GM21515 (cell line): ENCODE measurements at regions not wholly inside any gene's neighbourhood (a gene's known extent, or its start where the extent isn't known, plus 50 kb on each side); places are given as distances from the start of the nearest gene placed in this dataset.
A peak's percentile ranks its signal among the peaks of the same experiment; 100 is the strongest.

Source experiments
- ATAC-seq: cut with Tn5 transposase; IDR thresholded peaks from one replicate; pipeline ENCODE4 v1.9.1; 2021; ENCODE audit not compliant: unreplicated experiment

- no peak for ATAC-seq
Measured at GRCh38 chr7:131159961-131160361, 167.7 kb upstream of the MKLN1 start.

- no peak for ATAC-seq
Measured at GRCh38 chr7:131161103-131161502, 166.6 kb upstream of the MKLN1 start.

- no peak for ATAC-seq
Measured at GRCh38 chr7:131164025-131164925, 163.4 kb upstream of the MKLN1 start.

- no peak for ATAC-seq
Measured at GRCh38 chr7:131166066-131166465, 161.6 kb upstream of the MKLN1 start.

- ATAC-seq, result no peak
Measured at GRCh38 chr7:131170440-131171271, 157.0 kb upstream of the MKLN1 start.

DNA sequence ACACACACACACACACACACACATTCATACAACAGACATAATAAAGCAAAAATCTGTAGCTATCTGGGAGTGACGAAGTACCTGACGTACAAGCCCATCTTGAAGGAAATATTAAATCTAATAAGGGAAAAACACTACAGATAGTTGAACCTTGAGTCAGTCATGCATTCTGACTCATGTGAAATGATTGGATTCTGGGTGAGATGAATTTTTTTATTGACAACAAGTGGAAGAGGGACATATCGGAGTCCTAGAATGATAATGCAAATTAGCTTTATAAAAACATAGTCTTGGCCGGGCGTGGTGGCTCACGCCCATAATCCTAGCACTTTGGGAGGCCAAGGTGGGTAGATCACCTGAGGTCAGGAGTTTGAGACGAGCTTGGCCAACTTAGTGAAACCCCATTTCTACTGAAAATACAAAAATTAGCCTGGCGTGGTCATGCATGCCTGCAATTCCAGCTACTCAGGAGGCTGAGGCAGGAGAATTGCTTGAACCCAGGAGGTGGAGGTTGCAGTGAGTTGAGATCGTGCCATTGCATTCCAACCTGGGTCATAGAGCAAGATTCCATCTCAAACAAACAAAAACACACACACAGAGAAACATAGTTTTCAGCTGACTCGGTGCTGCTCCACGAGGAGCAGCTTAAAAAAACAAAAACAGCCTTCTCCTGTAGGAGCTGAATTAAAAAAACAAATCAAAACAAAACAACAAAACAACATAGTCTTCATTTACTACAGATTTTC lies 154.4 kb upstream of the MKLN1 start:
- ATAC-seq, result no peak

- no peak for ATAC-seq
Measured at GRCh38 chr7:131174391-131174790, 153.3 kb upstream of the MKLN1 start.

DNA sequence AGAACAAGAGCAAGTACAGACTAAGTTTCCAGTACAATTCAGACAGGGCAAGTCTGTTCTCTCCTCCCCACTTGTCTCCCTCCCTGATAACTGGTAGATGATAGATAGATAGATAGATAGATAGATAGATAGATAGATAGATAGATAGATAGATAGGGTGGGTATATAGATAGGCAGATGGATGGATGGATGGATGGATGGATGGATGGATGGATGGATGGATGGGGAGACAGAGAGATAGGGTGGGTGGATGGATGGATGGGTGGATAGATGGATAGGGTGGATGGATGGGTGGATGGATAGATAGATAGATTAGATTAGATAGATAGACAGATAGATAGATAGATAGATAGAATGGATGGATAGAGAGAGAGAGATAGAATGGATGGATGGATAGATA lies 152.8 kb upstream of the MKLN1 start:
- ATAC-seq, result no peak

- ATAC-seq, result no peak
Measured at GRCh38 chr7:131182446-131183058, 145.1 kb upstream of the MKLN1 start.

- no peak for ATAC-seq
Measured at GRCh38 chr7:131183072-131183471, 144.6 kb upstream of the MKLN1 start.

- no peak for ATAC-seq
Measured at GRCh38 chr7:131183611-131184119, 144.0 kb upstream of the MKLN1 start.

GRCh38 chr7:131186816-131187215 lies 140.9 kb upstream of the MKLN1 start:
- ATAC-seq, result no peak

DNA sequence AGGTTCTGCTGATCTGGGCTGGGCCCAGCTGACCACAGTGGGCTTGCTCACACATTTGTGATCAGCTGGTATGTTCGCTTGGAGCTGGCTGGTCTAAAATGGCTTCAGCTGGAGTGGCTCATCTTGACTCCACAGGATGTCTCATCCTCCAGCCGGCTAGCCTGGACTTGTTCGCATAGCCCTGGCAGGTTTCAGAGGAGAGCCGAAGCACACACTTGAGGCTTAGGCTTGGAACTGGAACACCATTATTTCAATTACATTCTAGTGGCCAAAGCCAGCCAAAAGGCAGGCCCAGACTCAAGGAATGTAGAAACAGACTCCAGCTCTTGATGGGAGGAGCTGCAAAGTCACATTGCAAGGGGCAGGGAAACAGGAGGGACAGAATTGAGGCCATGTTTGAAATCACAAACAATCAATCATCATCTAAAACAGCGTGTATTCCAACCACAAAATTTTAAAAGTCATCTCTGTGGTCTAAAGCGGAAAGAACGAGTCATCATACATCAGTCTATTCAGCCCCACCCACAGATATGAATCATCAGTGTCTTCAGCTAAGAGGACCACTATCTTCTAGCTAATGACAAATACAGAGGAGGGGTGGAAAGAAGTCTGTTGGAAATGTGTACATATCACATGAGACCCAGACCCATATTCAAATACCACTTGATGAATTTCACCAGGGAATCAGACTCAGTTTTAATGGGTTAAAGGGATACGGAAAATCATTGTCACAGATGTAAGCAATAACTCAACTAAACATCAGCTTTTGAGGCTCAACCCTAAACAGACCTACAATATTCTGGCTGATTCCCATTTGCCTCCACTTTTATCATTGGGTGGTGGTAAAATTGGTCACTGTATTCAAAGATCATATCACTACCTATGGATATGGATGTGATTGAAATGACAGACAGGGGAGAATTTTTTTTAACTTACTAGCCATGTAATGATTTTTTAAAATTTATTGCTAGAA lies 139.0 kb upstream of the MKLN1 start:
- ATAC-seq, result peak; percentile 81

- no peak for ATAC-seq
Measured at GRCh38 chr7:131189488-131189887, 138.2 kb upstream of the MKLN1 start.

DNA sequence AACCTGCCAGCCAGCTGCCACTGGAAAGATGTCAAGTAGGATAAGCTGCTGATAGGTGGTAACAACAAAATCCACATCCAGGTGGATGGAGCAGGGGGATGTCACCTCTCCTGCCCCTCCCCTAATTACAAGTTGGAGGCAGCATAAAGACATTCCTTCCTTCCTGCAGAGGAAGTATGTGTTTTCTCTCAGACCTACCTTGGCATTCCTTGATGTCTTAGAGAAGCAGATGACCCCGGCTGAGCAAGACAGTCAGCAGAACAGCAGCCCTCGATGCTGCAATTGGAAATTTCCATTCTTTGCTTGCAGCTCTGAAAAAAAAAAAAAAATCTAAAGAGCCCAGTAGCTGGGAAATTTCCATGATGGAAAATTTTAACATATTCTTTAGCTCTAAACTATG lies 137.5 kb upstream of the MKLN1 start:
- ATAC-seq, result no peak

DNA sequence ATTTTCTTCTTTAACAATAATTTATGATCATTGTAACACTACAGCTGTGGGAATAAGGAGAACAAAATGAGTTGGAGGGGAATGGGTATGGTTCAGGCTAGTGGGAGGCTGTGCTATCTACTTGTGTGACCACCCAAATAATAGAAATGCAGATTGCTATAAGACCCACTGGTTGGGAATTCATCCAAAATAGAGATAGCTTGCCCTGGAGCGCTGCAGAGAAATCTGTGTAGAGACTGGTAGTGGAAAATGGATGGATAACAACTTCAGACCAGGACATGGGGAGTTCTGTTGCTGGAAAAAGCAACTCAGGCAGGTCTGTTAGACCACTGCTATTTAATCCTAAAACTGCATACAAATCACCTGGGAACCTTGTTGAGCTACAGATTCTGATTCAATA lies 137.1 kb upstream of the MKLN1 start:
- ATAC-seq, result no peak

DNA sequence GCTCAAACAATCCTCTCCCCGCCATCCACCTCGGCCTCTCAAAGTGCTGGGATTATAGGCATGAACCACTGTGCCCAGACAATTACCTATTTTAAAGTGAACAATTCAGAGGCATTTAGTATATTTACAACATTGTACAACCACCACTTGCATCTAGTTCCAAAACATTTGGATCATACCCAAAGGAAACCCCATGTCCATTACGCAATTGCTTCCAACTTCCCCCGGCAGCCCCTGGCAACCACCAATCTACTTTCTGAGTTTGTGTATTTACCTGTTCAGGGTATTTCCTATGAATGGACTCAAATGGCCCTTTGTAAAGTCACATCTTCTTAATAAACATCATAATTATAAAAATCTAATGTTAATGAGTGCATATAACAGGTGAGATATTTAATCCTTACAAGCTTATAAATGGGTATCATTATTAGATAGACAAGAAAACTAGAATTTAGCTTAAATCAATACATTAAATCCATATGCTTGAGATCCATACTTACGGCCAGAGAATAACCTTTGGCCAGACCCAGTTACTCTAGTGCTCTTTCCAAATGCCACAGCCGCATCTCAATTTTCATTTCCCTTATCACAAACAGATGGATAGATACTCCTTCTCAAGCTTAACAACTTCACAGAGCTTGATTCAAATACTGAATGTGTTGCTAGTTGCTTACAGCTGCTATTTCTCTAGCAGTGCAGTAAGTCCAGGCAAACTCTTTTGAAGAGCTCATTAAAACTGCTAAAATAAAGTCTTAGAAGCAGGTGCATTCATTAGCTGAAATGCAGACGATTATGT lies 133.4 kb upstream of the MKLN1 start:
- no peak for ATAC-seq

GRCh38 chr7:131196803-131197202 lies 130.9 kb upstream of the MKLN1 start:
- no peak for ATAC-seq
